ENCODE measurements at regions not wholly inside any gene's neighbourhood (a gene's known extent, or its start where the extent isn't known, plus 50 kb on each side); places are given as distances from the start of the nearest gene placed in this dataset.

GRCh38 chr1:168945870-168946269, 160.6 kb upstream of the ATP1B1 start:
- H3K4me1 ChIP-seq (ENCODE audit: control insufficient read depth, insufficient read depth, low read length, poor library complexity, severe bottlenecking): no peaks in the 10 kb centered on the region
- no peak overlapping the region for H3K27ac ChIP-seq (ENCODE audit: insufficient read depth, low read length, poor library complexity, severe bottlenecking)
- no peaks in the 10 kb centered on the region for H3K9me3 ChIP-seq (ENCODE audit: control insufficient read depth, low read length)
- DNase-seq: no peak
- no peaks in the 10 kb centered on the region for H3K36me3 ChIP-seq (ENCODE audit: control insufficient read depth, insufficient read depth, low read length)
- no peaks in the 10 kb centered on the region for H3K27me3 ChIP-seq (replicated peaks; ENCODE audit: control insufficient read depth, insufficient read depth, low read length, poor library complexity, severe bottlenecking)
- no peak overlapping the region for H3K4me3 ChIP-seq (ENCODE audit: insufficient read depth, low read depth, low read length, poor library complexity, severe bottlenecking)

DNA sequence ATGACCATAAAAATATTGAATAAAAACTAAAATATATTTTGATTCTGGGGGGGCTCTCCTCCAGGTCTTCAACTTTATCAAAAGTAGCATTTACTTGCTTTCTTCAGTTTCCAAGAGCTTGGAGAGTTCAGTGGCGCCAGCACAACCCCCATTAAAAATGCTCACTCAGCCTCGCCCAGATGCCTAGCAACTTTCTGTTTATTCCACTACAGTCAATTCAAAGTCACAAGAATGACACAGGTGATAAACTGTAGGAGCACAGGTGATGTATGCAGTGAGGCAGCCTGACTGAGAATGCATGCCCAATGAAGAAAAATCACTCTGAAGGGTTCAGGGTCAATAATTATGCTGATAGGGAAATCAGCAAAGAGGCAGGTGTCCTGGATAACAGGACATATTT, 159.4 kb upstream of the ATP1B1 start:
- H3K4me3 ChIP-seq (ENCODE audit: insufficient read depth, low read depth, low read length, poor library complexity, severe bottlenecking): no peak overlapping the region
- no peaks in the 10 kb centered on the region for H3K27me3 ChIP-seq (replicated peaks; ENCODE audit: control insufficient read depth, insufficient read depth, low read length, poor library complexity, severe bottlenecking)
- H3K27ac ChIP-seq (ENCODE audit: insufficient read depth, low read length, poor library complexity, severe bottlenecking): no peak overlapping the region
- no peak for DNase-seq
- H3K4me1 ChIP-seq (ENCODE audit: control insufficient read depth, insufficient read depth, low read length, poor library complexity, severe bottlenecking): no peaks in the 10 kb centered on the region
- H3K9me3 ChIP-seq (ENCODE audit: control insufficient read depth, low read length): no peaks in the 10 kb centered on the region
- H3K36me3 ChIP-seq (ENCODE audit: control insufficient read depth, insufficient read depth, low read length): no peaks in the 10 kb centered on the region

DNA sequence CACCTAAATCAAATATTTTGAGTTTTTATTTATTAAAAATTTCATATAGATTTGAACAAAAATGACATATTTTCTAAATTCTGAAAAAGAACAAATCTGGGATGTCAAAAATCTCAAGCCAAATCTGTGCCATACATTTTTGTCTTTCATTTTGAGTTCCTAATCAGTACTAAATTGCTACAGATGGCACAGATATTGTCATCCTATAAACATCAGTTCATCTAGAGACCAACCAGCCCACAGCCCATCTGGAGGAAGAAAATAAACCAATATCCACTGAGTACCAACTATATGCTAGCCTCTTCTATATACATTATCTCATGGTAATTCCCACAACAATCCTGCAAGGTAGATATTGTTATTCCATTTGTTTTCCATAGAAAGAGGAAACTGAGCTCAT, 156.8 kb upstream of the ATP1B1 start:
- H3K9me3 ChIP-seq (ENCODE audit: control insufficient read depth, low read length): no peaks in the 10 kb centered on the region
- no peak overlapping the region for H3K4me3 ChIP-seq (ENCODE audit: insufficient read depth, low read depth, low read length, poor library complexity, severe bottlenecking)
- H3K27me3 ChIP-seq (replicated peaks; ENCODE audit: control insufficient read depth, insufficient read depth, low read length, poor library complexity, severe bottlenecking): no peaks in the 10 kb centered on the region
- no peaks in the 10 kb centered on the region for H3K4me1 ChIP-seq (ENCODE audit: control insufficient read depth, insufficient read depth, low read length, poor library complexity, severe bottlenecking)
- no peak overlapping the region for H3K27ac ChIP-seq (ENCODE audit: insufficient read depth, low read length, poor library complexity, severe bottlenecking)
- no peak for DNase-seq
- H3K36me3 ChIP-seq (ENCODE audit: control insufficient read depth, insufficient read depth, low read length): no peaks in the 10 kb centered on the region

GRCh38 chr1:168957818-168958217, 148.7 kb upstream of the ATP1B1 start:
- H3K4me1 ChIP-seq (ENCODE audit: control insufficient read depth, insufficient read depth, low read length, poor library complexity, severe bottlenecking): no peaks in the 10 kb centered on the region
- no peaks in the 10 kb centered on the region for H3K27me3 ChIP-seq (replicated peaks; ENCODE audit: control insufficient read depth, insufficient read depth, low read length, poor library complexity, severe bottlenecking)
- no peaks in the 10 kb centered on the region for H3K9me3 ChIP-seq (ENCODE audit: control insufficient read depth, low read length)
- DNase-seq: no peak
- H3K36me3 ChIP-seq (ENCODE audit: control insufficient read depth, insufficient read depth, low read length): no peaks in the 10 kb centered on the region
- H3K4me3 ChIP-seq (ENCODE audit: insufficient read depth, low read depth, low read length, poor library complexity, severe bottlenecking): no peak overlapping the region
- no peak overlapping the region for H3K27ac ChIP-seq (ENCODE audit: insufficient read depth, low read length, poor library complexity, severe bottlenecking)

DNA sequence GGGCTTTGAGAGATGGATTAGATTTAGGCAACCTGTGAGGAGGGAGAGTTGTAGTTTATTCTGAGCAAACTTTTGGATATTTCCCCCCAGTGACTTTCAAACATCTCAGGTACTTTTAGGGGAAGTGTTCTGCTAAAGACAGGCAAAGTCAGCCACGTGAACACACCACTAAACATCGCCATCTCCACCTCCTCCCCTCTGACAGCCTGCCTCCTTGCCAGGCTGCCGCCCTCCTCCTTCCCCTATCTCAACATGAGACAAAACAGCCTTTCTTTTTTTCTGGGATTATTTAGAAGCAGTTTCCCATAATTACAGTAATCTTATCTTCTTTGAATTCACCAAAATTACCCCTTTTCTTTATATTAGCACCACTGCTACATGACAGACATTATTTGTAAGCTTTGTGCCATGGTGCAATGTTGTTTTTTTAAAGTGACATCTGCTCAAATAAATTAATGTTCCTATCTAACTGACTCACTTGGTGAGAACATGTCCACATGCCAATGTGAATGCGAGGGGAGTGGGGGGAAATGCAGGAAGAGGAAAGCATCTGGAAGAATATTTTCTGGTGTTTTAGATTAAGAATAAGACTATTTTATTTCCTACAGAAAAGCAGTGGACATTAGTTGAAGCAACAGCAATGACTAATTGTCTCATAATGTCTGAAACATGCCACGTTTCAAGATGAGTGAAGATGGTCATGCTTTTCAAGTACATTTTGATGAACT, 147.8 kb upstream of the ATP1B1 start:
- H3K4me1 ChIP-seq (ENCODE audit: control insufficient read depth, insufficient read depth, low read length, poor library complexity, severe bottlenecking): no peaks in the 10 kb centered on the region
- no peak overlapping the region for H3K4me3 ChIP-seq (ENCODE audit: insufficient read depth, low read depth, low read length, poor library complexity, severe bottlenecking)
- no peak overlapping the region for H3K27ac ChIP-seq (ENCODE audit: insufficient read depth, low read length, poor library complexity, severe bottlenecking)
- no peaks in the 10 kb centered on the region for H3K9me3 ChIP-seq (ENCODE audit: control insufficient read depth, low read length)
- H3K36me3 ChIP-seq (ENCODE audit: control insufficient read depth, insufficient read depth, low read length): no peaks in the 10 kb centered on the region
- no peaks in the 10 kb centered on the region for H3K27me3 ChIP-seq (replicated peaks; ENCODE audit: control insufficient read depth, insufficient read depth, low read length, poor library complexity, severe bottlenecking)
- DNase-seq: no peak

DNA sequence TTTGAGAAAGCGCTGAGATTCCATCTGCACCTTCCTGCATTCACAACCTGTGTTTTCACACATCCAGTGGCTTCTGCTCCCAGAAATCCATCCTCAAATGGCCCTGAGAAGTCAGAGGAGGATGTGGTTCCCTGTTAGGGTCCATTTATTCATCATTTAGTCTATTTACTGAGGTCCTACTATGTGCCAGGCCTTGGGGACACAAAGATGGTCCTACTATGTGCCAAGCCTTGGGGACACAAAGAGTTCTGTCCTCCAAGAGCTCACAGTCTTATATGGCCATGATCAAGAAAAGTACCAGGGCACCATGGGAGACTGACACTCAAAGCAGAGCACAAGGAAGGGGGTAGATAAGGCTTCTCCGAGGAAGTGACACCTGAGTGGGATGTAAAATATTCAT, 147.1 kb upstream of the ATP1B1 start:
- Histone ChIP-seq H3K27me3 (replicated peaks; ENCODE audit: control insufficient read depth, insufficient read depth, low read length, poor library complexity, severe bottlenecking) (no peaks in the 10 kb centered on the region), H3K27ac (ENCODE audit: insufficient read depth, low read length, poor library complexity, severe bottlenecking) (no peak overlapping the region), H3K36me3 (ENCODE audit: control insufficient read depth, insufficient read depth, low read length) (no peaks in the 10 kb centered on the region), H3K4me1 (ENCODE audit: control insufficient read depth, insufficient read depth, low read length, poor library complexity, severe bottlenecking) (no peaks in the 10 kb centered on the region), H3K9me3 (ENCODE audit: control insufficient read depth, low read length) (no peaks in the 10 kb centered on the region), H3K4me3 (ENCODE audit: insufficient read depth, low read depth, low read length, poor library complexity, severe bottlenecking) (no peak overlapping the region)
- no peak for DNase-seq

DNA sequence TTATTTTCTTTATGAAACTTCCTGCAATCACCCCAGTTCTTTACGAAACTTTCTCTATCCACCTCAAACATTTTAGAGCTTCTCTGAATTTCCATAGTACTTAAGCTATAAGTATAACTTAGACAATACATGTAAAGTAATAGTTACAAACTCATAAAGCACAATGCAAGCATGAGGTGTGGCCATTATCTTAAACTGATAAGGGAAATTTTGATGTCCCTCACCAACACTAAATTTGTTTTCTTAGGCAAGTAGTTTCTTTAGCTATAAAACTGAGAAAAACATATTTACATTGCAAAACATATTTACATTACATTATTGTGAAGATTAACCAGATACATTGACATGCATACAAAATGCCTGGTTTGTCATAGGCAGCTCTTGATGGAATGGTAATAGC, 146.4 kb upstream of the ATP1B1 start:
- no peaks in the 10 kb centered on the region for H3K4me1 ChIP-seq (ENCODE audit: control insufficient read depth, insufficient read depth, low read length, poor library complexity, severe bottlenecking)
- no peaks in the 10 kb centered on the region for H3K36me3 ChIP-seq (ENCODE audit: control insufficient read depth, insufficient read depth, low read length)
- no peaks in the 10 kb centered on the region for H3K9me3 ChIP-seq (ENCODE audit: control insufficient read depth, low read length)
- no peak overlapping the region for H3K4me3 ChIP-seq (ENCODE audit: insufficient read depth, low read depth, low read length, poor library complexity, severe bottlenecking)
- H3K27ac ChIP-seq (ENCODE audit: insufficient read depth, low read length, poor library complexity, severe bottlenecking): no peak overlapping the region
- no peak for DNase-seq
- no peaks in the 10 kb centered on the region for H3K27me3 ChIP-seq (replicated peaks; ENCODE audit: control insufficient read depth, insufficient read depth, low read length, poor library complexity, severe bottlenecking)

GRCh38 chr1:168960595-168960994, 145.9 kb upstream of the ATP1B1 start:
- Histone ChIP-seq H3K9me3 (ENCODE audit: control insufficient read depth, low read length) (no peaks in the 10 kb centered on the region), H3K36me3 (ENCODE audit: control insufficient read depth, insufficient read depth, low read length) (no peaks in the 10 kb centered on the region), H3K4me1 (ENCODE audit: control insufficient read depth, insufficient read depth, low read length, poor library complexity, severe bottlenecking) (no peaks in the 10 kb centered on the region), H3K4me3 (ENCODE audit: insufficient read depth, low read depth, low read length, poor library complexity, severe bottlenecking) (no peak overlapping the region), H3K27ac (ENCODE audit: insufficient read depth, low read length, poor library complexity, severe bottlenecking) (no peak overlapping the region), H3K27me3 (replicated peaks; ENCODE audit: control insufficient read depth, insufficient read depth, low read length, poor library complexity, severe bottlenecking) (no peaks in the 10 kb centered on the region)
- no peak for DNase-seq

GRCh38 chr1:168963601-168964000, 142.9 kb upstream of the ATP1B1 start:
- DNase-seq: no peak
- Histone ChIP-seq H3K4me1 (ENCODE audit: control insufficient read depth, insufficient read depth, low read length, poor library complexity, severe bottlenecking) (no peaks in the 10 kb centered on the region), H3K9me3 (ENCODE audit: control insufficient read depth, low read length) (no peaks in the 10 kb centered on the region), H3K4me3 (ENCODE audit: insufficient read depth, low read depth, low read length, poor library complexity, severe bottlenecking) (no peak overlapping the region), H3K36me3 (ENCODE audit: control insufficient read depth, insufficient read depth, low read length) (no peaks in the 10 kb centered on the region), H3K27me3 (replicated peaks; ENCODE audit: control insufficient read depth, insufficient read depth, low read length, poor library complexity, severe bottlenecking) (no peaks in the 10 kb centered on the region), H3K27ac (ENCODE audit: insufficient read depth, low read length, poor library complexity, severe bottlenecking) (no peak overlapping the region)

GRCh38 chr1:168964478-168964877, 142.0 kb upstream of the ATP1B1 start:
- no peaks in the 10 kb centered on the region for H3K4me1 ChIP-seq (ENCODE audit: control insufficient read depth, insufficient read depth, low read length, poor library complexity, severe bottlenecking)
- no peak overlapping the region for H3K27ac ChIP-seq (ENCODE audit: insufficient read depth, low read length, poor library complexity, severe bottlenecking)
- DNase-seq: no peak

More at GRCh38 chr1:168964478-168964877, 142.0 kb upstream of the ATP1B1 start:
- Histone ChIP-seq H3K4me3 (ENCODE audit: insufficient read depth, low read depth, low read length, poor library complexity, severe bottlenecking) (no peak overlapping the region), H3K36me3 (ENCODE audit: control insufficient read depth, insufficient read depth, low read length) (no peaks in the 10 kb centered on the region), H3K9me3 (ENCODE audit: control insufficient read depth, low read length) (no peaks in the 10 kb centered on the region), H3K27me3 (replicated peaks; ENCODE audit: control insufficient read depth, insufficient read depth, low read length, poor library complexity, severe bottlenecking) (no peaks in the 10 kb centered on the region)
